Spleen (tissue), 7 donors: ENCODE measurements at regions not wholly inside any gene's neighbourhood (a gene's known extent, or its start where the extent isn't known, plus 50 kb on each side); places are given as distances from the start of the nearest gene placed in this dataset.

Source experiments
- CTCF ChIP-seq, 11 experiments: fragments of 200-600 bp in 7 of 11; fragments of 450-650 bp in 4 of 11; sonication (generic) in 4 of 11; IDR thresholded peaks in 8 of 11; conservative IDR thresholded peaks in 3 of 11; 1 replicate in 7 of 11; 2 replicates in 4 of 11; pipeline versions ENCODE4 v1.4.0 to v1.8.0; 2016 to 2021; ENCODE audit warnings: antibody characterized with exemption in 11 of 11, inconsistent platforms in 4 of 11, mild to moderate bottlenecking in 1 of 11
- POLR2A ChIP-seq, 3 donors: fragments of 450-650 bp; IDR thresholded peaks; one replicate each; pipeline ENCODE4 v1.5.1; 2017; ENCODE audit warnings: antibody characterized with exemption in 3 of 3, mild to moderate bottlenecking in 1 of 3
- POLR2AphosphoS5 ChIP-seq, 3 donors: sonication (generic); formaldehyde crosslinking; IDR thresholded peaks; one replicate each; pipeline ENCODE4 v1.5.1; 2017; ENCODE audit warnings: antibody characterized with exemption in 3 of 3
- donor health status: DM: no; HTN: no; CAD: no; lungs with moderate emphysema.
- donor health status: DM: no; HTN: no; CAD: no.
- donor health status: DM: no; HTN: no; CAD: no.

GRCh38 chr16:77569406-77569805 lies 134.6 kb upstream of the ADAMTS18 start:
- no peak for TF ChIP-seq CTCF (IDR thresholded peaks at IDR 0.05 in 8 of 11, conservative IDR thresholded peaks at IDR 0.05 in 3 of 11)
- no peak for TF ChIP-seq POLR2A (IDR thresholded peaks at IDR 0.05)
- TF ChIP-seq POLR2AphosphoS5 (IDR thresholded peaks at IDR 0.05) = no peak
